ENCODE measurements at regions not wholly inside any gene's neighbourhood (a gene's known extent, or its start where the extent isn't known, plus 50 kb on each side); places are given as distances from the start of the nearest gene placed in this dataset.

- no peak overlapping the region for H3K27ac ChIP-seq
- H3K27me3 ChIP-seq (replicated peaks), result no peaks in the 10 kb centered on the region; the same call in 1 of the 2 replicates
- peak in 1 of 2 experiments; percentile 40 for DNase-seq (ENCODE audit: low read depth in 1 of 2, low spot score in 2 of 2)
These were observed 262.3 kb downstream of the NSG2 start for GRCh38 chr5:174307656-174308271.

DNA sequence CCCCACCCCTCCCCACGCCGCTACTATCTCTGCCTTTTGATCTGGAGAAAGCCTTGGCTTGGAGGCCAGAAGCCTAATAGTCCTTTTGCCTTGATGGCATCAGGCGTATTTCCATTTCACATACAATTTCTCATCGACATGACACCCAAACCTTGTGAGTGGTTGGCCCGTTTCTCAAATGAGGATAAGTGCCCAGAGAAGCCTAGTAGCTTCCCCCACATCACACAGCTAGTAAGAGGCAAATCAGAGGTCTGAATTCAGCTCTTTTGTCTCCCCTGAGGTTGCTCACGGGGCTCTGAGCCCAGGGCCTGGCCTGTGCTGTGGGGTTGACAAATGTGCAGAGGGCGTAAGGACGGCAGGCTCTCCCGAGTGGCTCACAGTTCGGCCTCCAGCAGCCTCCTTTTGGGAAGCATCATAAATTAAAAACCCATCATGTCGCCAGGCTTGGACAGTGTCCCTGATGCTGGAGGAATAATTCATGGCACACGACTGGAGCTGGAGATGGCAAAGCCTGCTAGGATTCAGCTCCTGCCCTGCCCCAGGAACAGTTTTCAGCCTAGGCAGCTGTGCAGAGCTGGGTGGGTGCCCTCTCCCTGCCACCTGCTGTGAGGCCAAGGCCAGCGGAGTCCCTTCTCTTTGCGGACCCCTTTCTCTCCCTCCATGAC is 263.8 kb downstream of the NSG2 start:
- DNase-seq (ENCODE audit: low read depth in 1 of 2, low spot score in 2 of 2), result peak in 1 of 2 experiments; percentile 36
- H3K4me3 ChIP-seq, result no peak overlapping the region
- H3K27ac ChIP-seq, result no peak overlapping the region
- no peaks in the 10 kb centered on the region; the same call in 1 of the 2 replicates for H3K27me3 ChIP-seq (replicated peaks)
- H3K9me3 ChIP-seq (replicated peaks), result no peaks in the 10 kb centered on the region
- H3K4me1 ChIP-seq (replicated peaks), result peaks cover 8% of the 10 kb centered on the region
- no peaks in the 10 kb centered on the region for H3K36me3 ChIP-seq

More at GRCh38 chr5:174307656-174308271, 262.3 kb downstream of the NSG2 start:
- peaks cover 6% of the 10 kb centered on the region for H3K4me1 ChIP-seq (replicated peaks)
- H3K4me3 ChIP-seq, result no peak overlapping the region
- no peaks in the 10 kb centered on the region for H3K36me3 ChIP-seq
- no peaks in the 10 kb centered on the region for H3K9me3 ChIP-seq (replicated peaks)

DNA sequence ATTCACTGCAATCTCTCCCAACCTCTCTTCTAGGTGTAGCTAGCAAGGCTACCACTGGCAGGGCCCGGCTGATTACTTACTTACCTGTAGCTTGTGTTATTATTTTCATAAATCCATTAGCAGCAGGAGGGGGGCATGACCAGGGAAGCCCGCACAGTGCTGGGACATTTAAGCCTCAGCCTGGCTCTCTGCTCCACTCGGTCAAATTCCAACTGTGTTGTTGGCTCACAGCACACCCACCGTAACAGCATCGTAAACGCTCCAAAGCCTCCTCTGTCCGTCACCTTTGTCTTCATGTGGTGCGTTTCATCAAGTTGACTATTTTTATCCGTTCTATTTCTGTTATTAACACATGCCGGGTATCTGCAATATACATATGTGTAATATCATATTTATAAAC is 264.7 kb downstream of the NSG2 start:
- H3K9me3 ChIP-seq (replicated peaks), result no peaks in the 10 kb centered on the region
- H3K4me3 ChIP-seq, result no peak overlapping the region
- no peaks in the 10 kb centered on the region; the same call in 1 of the 2 replicates for H3K27me3 ChIP-seq (replicated peaks)
- DNase-seq (ENCODE audit: low read depth in 1 of 2, low spot score in 2 of 2), result no peak
- no peaks in the 10 kb centered on the region for H3K36me3 ChIP-seq
- peaks cover 13% of the 10 kb centered on the region for H3K4me1 ChIP-seq (replicated peaks)
- no peak overlapping the region for H3K27ac ChIP-seq

- no peak for DNase-seq (ENCODE audit: low read depth in 1 of 2, low spot score in 2 of 2)
- H3K27ac ChIP-seq, result no peak overlapping the region
- H3K4me3 ChIP-seq, result no peak overlapping the region
- H3K27me3 ChIP-seq (replicated peaks), result no peaks in the 10 kb centered on the region; the same call in 1 of the 2 replicates
- peaks cover 13% of the 10 kb centered on the region for H3K4me1 ChIP-seq (replicated peaks)
- no peaks in the 10 kb centered on the region for H3K9me3 ChIP-seq (replicated peaks)
- no peaks in the 10 kb centered on the region for H3K36me3 ChIP-seq
These were observed 265.2 kb downstream of the NSG2 start for GRCh38 chr5:174310706-174311105.

DNA sequence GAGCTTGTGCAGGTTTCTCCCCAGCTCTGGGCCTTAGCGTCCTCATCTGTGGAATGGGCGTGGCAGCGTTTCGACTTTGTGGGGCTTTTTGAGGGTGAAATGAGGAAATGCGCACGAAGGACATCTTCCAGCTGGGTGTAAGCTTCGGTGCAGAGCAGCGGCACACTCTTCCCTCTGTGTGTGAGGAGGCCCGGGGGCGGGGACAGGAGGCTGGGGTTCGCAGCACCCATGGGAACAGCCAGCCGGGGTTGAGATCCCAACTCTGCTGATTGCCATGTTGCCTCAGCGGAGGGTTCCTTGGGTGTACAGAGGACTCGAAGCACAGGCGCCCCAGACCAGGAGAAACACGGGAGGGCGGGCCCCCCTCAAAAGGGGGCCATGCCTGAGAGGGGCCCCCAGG is 265.6 kb downstream of the NSG2 start:
- Histone ChIP-seq H3K4me3 (no peak overlapping the region), H3K27ac (no peak overlapping the region), H3K27me3 (replicated peaks) (no peaks in the 10 kb centered on the region; the same call in 1 of the 2 replicates), H3K4me1 (replicated peaks) (peaks cover 13% of the 10 kb centered on the region), H3K36me3 (no peaks in the 10 kb centered on the region), H3K9me3 (replicated peaks) (no peaks in the 10 kb centered on the region)
- DNase-seq (ENCODE audit: low read depth in 1 of 2, low spot score in 2 of 2), result peak in 1 of 2 experiments; percentile 44

DNA sequence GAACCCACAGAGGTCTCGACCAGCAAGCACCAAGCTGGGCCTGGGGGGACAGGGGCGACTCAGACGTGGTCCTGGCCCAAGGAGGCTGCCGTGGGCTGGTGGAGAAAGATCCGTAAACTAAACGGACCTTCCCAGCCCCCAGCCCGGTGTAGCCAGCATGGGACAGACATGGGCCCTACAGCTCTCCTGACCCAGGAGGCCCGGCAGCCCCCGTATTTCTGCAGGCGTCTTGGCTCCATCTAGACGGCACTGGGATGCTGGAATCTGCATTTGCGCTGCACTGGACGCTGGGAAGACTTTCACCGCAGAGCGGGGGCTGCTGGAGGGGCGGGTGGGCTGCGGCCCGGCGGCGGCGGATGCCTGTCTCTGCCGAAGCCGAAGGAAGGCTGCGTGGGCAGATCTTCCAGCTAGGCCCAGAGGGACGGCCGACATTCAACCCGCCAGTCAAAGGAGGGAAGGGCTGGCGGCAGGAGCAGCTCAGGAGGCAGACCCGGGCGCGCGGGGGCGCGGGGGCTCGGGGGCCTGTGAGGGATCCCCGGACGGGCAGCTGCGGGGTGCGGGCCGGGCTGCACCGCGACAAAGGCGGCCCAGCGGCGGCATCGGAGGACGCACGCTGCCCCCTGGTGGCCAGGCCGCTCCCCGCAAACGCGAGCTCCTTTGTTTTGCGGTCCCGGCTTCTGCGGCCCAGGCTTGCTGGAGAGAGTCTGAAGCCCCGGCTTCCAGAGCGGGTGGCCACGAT is 266.2 kb downstream of the NSG2 start:
- H3K9me3 ChIP-seq (replicated peaks), result no peaks in the 10 kb centered on the region
- DNase-seq (ENCODE audit: low read depth in 1 of 2, low spot score in 2 of 2), result peak; percentile 49 to 70
- H3K4me1 ChIP-seq (replicated peaks), result peaks cover 13% of the 10 kb centered on the region
- H3K27ac ChIP-seq, result no peak overlapping the region
- H3K27me3 ChIP-seq (replicated peaks), result no peaks in the 10 kb centered on the region; the same call in 1 of the 2 replicates
- no peak overlapping the region for H3K4me3 ChIP-seq
- H3K36me3 ChIP-seq, result no peaks in the 10 kb centered on the region

GRCh38 chr5:174312270-174312617 is 266.7 kb downstream of the NSG2 start:
- Histone ChIP-seq H3K27me3 (replicated peaks) (no peaks in the 10 kb centered on the region; the same call in 1 of the 2 replicates), H3K36me3 (no peaks in the 10 kb centered on the region), H3K27ac (no peak overlapping the region), H3K9me3 (replicated peaks) (no peaks in the 10 kb centered on the region), H3K4me1 (replicated peaks) (peaks cover 13% of the 10 kb centered on the region), H3K4me3 (no peak overlapping the region)
- peak in 1 of 2 experiments; percentile 40 for DNase-seq (ENCODE audit: low read depth in 1 of 2, low spot score in 2 of 2)

GRCh38 chr5:174312641-174313040 is 267.1 kb downstream of the NSG2 start:
- H3K27me3 ChIP-seq (replicated peaks), result no peaks in the 10 kb centered on the region; the same call in 1 of the 2 replicates
- H3K4me3 ChIP-seq, result no peak overlapping the region
- peak in 1 of 2 experiments; percentile 38 for DNase-seq (ENCODE audit: low read depth in 1 of 2, low spot score in 2 of 2)
- H3K4me1 ChIP-seq (replicated peaks), result peaks cover 13% of the 10 kb centered on the region
- H3K9me3 ChIP-seq (replicated peaks), result no peaks in the 10 kb centered on the region
- no peak overlapping the region for H3K27ac ChIP-seq
- no peaks in the 10 kb centered on the region for H3K36me3 ChIP-seq

GRCh38 chr5:174313615-174314014 is 268.1 kb downstream of the NSG2 start:
- H3K4me1 ChIP-seq (replicated peaks), result peaks cover 13% of the 10 kb centered on the region
- no peak overlapping the region for H3K4me3 ChIP-seq
- no peak overlapping the region for H3K27ac ChIP-seq
- H3K9me3 ChIP-seq (replicated peaks), result no peaks in the 10 kb centered on the region
- DNase-seq (ENCODE audit: low read depth in 1 of 2, low spot score in 2 of 2), result peak in 1 of 2 experiments; percentile 40
- H3K27me3 ChIP-seq (replicated peaks), result no peaks in the 10 kb centered on the region; the same call in 1 of the 2 replicates
- no peaks in the 10 kb centered on the region for H3K36me3 ChIP-seq

DNA sequence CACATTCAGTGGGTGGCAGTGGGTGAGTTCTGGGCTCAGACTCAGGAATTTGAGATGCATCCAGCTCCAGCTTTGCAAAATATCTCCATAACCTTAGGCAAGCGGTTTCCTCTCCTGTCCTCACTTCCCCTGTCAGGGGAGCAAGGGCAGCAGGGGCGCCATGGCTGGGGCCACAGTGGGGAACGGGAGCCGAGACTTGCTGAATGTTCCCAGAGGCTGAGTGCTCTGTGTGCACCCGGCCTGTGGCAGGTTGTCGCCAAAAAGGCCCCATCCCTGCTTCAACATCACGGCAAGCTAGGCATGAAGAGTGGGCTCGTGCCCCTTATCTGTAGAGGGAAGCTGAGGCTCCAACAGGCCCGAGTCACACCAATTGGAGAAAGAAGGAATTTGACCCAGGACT is 268.8 kb downstream of the NSG2 start:
- Histone ChIP-seq H3K9me3 (replicated peaks) (no peaks in the 10 kb centered on the region), H3K4me1 (replicated peaks) (peaks cover 13% of the 10 kb centered on the region), H3K27me3 (replicated peaks) (no peaks in the 10 kb centered on the region; the same call in 1 of the 2 replicates), H3K36me3 (no peaks in the 10 kb centered on the region), H3K27ac (no peak overlapping the region), H3K4me3 (no peak overlapping the region)
- no peak for DNase-seq (ENCODE audit: low read depth in 1 of 2, low spot score in 2 of 2)

DNA sequence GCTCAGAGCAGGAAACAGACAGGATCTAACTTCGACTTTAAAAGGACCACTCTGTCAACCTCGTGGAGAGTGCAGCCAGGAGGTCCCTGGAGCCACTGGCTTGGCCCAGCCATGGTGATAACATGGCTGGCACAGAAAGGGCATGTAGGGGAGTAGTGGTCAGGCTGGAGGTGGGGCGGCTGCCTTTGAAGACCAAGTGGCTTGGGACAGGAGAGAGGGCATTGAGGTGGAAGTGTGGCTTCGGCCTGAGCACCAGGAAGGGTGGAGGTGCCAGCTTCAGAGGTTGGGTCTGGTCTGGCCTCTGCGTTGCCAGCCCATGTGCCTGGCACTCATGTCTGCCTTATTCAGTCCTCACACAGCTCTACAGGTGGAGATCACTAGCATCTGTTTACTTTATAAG is 270.0 kb downstream of the NSG2 start:
- Histone ChIP-seq H3K27me3 (replicated peaks) (peaks cover 2% of the 10 kb centered on the region; the same call in 1 of the 2 replicates), H3K36me3 (no peaks in the 10 kb centered on the region), H3K4me3 (no peak overlapping the region), H3K4me1 (replicated peaks) (peaks cover 13% of the 10 kb centered on the region), H3K27ac (no peak overlapping the region), H3K9me3 (replicated peaks) (no peaks in the 10 kb centered on the region)
- no peak for DNase-seq (ENCODE audit: low read depth in 1 of 2, low spot score in 2 of 2)

DNA sequence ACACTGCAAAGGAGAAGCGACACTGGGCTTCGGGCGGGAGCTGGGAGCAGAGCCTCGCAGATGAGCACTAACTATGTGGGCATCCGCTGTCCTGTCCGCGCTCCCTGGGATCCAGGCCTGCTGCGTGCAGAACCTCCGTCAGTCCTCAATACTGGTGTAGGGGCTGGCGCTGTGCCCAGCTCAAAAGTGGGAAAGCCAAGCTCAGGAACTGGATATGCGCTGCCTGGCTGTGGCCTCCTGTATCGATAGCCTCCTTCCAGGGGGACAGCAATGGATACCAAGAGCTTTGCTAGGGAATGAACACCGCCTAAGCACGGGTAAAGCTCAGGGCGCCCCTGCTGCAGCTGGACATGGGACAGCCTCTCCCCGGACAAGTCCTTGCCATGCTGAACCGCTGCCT is 270.4 kb downstream of the NSG2 start:
- Histone ChIP-seq H3K4me3 (no peak overlapping the region), H3K9me3 (replicated peaks) (no peaks in the 10 kb centered on the region), H3K27ac (no peak overlapping the region), H3K4me1 (replicated peaks) (peaks cover 13% of the 10 kb centered on the region), H3K27me3 (replicated peaks) (peaks cover 2% of the 10 kb centered on the region; the same call in 1 of the 2 replicates), H3K36me3 (no peaks in the 10 kb centered on the region)
- no peak for DNase-seq (ENCODE audit: low read depth in 1 of 2, low spot score in 2 of 2)

DNA sequence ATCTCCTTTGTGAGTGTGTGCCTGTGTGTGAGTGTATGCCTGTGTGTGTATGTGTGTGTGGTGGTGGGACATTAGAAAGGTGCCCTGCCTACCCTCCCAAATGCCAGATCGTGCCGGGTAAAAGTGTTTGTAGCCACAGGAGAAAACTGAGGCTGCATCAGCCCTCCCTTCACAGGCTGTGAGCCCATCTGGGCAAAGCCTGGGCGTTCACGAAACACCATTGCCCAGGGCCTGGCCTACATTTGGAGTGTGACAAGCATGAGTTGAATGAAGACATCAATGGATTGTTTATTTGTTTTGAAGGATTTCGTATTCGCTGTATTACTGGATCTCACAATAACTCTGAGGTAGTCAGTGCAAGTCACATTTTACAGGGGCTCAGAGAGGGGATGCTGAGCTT is 270.8 kb downstream of the NSG2 start:
- peaks cover 13% of the 10 kb centered on the region for H3K4me1 ChIP-seq (replicated peaks)
- H3K4me3 ChIP-seq, result no peak overlapping the region
- no peak overlapping the region for H3K27ac ChIP-seq
- peaks cover 3% of the 10 kb centered on the region; the same call in 1 of the 2 replicates for H3K27me3 ChIP-seq (replicated peaks)
- H3K36me3 ChIP-seq, result no peaks in the 10 kb centered on the region
- no peak for DNase-seq (ENCODE audit: low read depth in 1 of 2, low spot score in 2 of 2)
- H3K9me3 ChIP-seq (replicated peaks), result no peaks in the 10 kb centered on the region

Data from SJSA1 (cell line).